HG02943 (cell line): ENCODE measurements at regions not wholly inside any gene's neighbourhood (a gene's known extent, or its start where the extent isn't known, plus 50 kb on each side); places are given as distances from the start of the nearest gene placed in this dataset.
"Not testable (repeated sequence)": the region's sequence is repeated elsewhere in the genome, so short reads cannot be mapped to it uniquely, and the experiment has no call there.

ENCODE experiments used
- ATAC-seq: cut with Tn5 transposase; IDR thresholded peaks from one replicate; pipeline ENCODE4 v1.9.1; 2021; ENCODE audit warnings: mild to moderate bottlenecking, low read depth, moderate library complexity; ENCODE audit not compliant: unreplicated experiment

- ATAC-seq = no peak
These were observed 66.0 kb downstream of the KBTBD8 start for GRCh38 chr3:67064105-67064504.

GRCh38 chr3:67067251-67067650, 69.1 kb downstream of the KBTBD8 start:
- ATAC-seq = peak; percentile 85

DNA sequence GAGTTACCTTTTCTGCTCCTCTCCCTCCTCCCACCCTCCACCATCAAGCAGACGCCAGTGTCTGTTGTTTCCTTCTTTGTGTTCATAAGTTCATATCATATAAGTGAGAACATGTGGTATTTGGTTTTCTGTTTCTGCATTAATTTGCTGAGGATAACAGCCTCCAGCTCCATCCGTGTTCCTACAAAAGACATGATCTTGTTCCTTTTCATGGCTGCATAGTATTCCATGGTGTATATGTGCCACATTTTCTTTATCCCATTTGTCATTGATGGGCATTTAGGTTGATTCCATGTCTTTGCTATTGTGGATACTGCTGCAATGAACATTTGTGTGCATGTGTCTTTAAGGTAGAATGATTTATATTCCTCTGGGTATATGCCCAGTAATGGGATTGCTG, 74.5 kb downstream of the KBTBD8 start:
- not testable (repeated sequence) for ATAC-seq

DNA sequence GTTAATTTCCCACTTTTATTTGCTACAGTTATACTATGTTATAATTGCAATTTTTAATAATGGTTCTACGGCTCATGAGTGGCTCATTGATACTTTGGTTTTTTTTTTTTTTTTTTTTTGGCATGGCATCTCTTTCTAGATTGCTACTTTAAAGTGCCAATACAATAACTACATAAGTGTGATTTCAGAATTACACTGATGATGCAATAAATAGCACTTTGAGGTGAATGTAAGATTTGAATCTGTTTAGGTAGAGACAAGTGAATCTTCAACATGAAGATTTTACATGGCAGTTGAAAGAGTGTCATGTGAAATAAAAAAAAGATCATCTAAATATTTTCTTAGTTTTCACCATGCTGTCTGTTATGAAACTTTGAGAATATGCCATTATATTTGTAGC, 75.7 kb downstream of the KBTBD8 start:
- no peak for ATAC-seq

- ATAC-seq = no peak
These were observed 77.2 kb downstream of the KBTBD8 start for GRCh38 chr3:67075295-67075694.

GRCh38 chr3:67076607-67077006, 78.5 kb downstream of the KBTBD8 start:
- ATAC-seq = no peak

DNA sequence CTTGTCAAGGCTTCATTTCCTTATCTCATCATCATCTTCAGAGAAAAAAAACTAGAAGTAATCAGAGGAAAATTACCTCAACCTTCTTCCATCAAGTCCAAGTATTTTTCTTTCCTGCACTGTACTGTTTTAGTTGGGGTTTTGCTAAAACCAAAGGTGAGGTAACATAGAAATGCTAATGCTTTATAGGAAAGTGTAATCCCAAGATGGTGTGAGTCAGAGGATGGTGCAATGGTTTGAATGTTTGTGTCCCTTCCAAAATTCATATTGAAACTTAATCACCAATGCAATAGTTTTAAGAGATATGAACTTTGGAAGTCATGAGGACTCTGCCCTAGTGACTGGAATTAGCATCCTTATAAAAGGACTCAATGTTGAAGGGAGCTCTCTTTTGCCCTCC, 79.5 kb downstream of the KBTBD8 start:
- no peak for ATAC-seq

DNA sequence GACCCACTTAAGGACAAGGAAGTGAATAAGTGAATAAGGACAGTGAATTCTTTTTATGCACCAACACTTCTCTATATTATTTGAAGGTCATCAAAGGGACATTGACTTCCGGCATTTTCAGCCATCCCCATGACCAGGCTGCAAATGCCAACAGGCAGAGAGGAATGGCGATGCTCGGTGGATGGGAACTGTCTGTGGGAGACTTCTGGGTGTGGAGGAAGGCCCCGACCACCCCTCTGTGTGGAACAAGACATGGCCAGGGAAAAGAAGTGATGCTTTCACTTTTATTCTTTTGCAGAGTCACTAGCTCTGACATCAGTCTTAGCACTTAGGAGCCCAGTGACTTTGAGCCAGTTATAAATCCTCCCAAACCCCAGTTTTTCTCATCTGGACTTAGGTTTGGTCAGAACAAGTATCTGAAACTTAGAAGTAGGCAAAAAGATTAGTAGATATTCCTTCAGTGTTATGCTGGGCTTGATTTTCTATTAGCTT, 84.5 kb downstream of the KBTBD8 start:
- no peak for ATAC-seq

GRCh38 chr3:67083277-67083676, 85.2 kb downstream of the KBTBD8 start:
- ATAC-seq = peak; percentile 76

DNA sequence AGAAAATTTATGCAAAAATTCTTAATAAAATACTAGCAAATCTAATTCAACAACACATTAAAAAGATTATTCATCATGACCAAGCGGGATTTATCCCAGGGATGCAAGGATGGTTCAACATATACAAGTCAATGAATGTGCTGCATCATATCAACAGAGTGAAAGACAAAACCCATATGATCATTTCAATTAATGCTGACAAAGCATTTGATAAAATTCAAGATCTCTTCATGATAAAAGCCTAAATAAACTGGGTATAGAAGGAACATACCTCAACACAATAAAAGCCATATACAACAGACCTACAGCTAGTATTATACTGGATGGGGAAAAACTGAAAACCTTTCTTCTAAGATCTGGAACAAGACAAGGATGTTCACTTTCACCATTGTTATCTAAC, 89.7 kb downstream of the KBTBD8 start:
- ATAC-seq = no peak

GRCh38 chr3:67090474-67090873, 92.4 kb downstream of the KBTBD8 start:
- no peak for ATAC-seq

DNA sequence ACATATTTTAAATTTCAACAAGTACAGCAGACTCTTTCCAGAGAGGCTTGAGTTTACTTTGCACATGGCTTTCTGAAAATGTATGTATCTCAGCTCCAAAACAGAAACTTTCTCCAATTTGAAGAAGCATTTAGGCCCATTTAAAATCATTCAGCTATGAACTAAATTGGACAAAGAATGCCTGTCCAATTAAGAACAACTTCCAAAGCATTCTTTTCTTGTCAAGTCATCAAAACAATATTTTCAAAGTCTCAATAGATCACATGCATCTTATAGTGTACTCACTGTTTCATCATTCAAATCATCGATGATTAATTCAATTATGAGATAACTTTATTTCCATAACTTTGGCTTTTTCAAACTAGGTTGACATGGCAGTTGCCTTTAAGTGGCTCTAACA, 95.2 kb downstream of the KBTBD8 start:
- ATAC-seq = no peak

DNA sequence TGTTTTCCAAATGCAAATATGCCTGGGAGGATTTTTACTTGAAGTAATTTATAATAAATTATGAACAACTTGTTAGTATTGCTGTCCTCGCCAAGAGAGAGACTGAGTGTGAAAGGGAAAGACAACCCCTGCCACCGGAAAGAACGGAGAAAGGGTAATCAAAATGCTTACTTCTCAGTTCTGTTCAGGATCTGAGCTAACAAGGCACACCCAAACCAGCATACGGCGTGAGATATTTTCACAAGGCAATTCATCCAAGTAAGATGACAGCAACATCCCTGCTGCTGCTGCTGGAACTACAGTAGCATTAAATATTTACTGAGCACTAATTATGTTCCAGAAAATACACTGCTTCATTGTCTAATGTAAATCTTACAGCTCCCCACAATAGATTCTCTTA, 96.1 kb downstream of the KBTBD8 start:
- ATAC-seq = no peak

DNA sequence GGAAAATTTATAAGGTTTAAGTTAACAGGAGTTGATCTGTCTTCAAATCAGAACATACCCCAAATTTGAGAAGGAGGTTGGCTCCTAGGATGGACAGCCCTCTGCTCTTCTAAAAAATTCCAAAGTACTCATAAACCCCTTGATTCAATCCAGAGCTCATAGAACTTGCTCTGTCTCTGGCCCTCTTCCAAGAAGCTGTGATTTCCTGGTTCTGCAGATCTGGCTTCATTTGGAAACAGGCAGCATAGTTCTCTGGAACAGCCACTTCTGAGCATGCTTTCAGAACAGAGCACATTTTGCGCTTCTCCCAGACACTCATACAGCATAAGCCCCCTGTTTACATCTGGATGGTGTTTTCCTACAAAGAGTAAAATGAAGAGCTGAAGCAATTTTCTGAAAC, 96.7 kb downstream of the KBTBD8 start:
- no peak for ATAC-seq

- no peak for ATAC-seq
These were observed 106.3 kb downstream of the KBTBD8 start for GRCh38 chr3:67104388-67104787.

DNA sequence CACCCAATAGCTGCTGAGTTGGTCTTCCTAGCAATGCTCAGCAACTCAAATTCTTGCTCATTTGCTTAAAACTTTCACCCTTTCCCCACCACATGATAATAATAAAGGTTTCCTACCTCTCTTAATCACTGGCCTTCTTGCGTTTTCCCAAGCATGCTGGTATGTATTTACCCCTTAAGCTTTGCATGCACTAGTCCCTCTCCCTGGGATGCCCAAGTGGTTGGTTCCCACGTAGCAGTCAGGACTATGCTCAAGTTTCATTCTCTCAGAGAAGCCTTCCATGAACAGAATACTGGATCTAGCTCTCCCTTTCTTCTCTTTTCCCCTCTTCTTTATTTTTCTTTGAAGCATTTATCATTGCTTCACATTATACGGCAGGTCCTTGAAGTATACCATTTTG, 108.8 kb downstream of the KBTBD8 start:
- ATAC-seq = no peak

GRCh38 chr3:67109651-67110204, 111.6 kb downstream of the KBTBD8 start:
- ATAC-seq = no peak

- peak; percentile 91 for ATAC-seq
These were observed 115.8 kb downstream of the KBTBD8 start for GRCh38 chr3:67113802-67114407.

DNA sequence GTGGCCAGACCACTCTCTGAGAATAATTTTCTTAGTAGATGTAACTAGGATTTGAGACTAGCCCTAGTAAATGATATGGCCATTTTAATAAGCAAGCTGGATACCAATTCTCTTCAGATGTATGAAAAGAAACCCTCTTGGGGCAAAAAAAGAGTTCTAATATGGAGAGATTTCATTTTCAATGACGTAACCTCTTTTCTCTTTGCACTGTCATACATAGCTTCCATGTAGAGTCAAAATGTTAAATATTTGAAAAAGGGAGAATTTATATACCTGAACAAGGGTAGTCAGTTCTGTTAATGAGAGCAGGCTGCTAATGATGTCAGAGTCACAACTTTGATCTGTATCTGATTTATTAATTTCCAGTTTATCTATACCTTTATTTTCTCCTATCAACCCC, 120.0 kb downstream of the KBTBD8 start:
- no peak for ATAC-seq

GRCh38 chr3:67118635-67119034, 120.5 kb downstream of the KBTBD8 start:
- ATAC-seq = no peak

DNA sequence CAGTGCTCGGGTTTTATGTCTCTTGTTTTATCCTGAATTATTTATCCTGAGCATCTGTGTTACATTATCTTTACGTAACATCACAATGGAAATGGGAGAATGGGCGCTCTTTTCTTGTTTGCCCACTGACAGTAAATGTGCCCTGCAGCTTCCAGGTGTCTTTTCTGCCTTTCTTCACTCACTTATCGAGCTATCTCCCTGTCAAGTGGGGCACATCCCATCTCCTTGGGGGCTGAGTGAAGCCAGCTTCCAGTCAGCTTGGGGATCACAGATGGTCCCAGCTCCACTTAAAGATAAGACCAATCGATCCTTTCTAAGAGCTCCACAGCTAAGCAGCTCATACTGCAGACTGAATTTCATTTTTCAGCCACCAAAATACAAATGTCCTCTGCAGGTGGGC, 125.8 kb downstream of the KBTBD8 start:
- ATAC-seq = no peak

DNA sequence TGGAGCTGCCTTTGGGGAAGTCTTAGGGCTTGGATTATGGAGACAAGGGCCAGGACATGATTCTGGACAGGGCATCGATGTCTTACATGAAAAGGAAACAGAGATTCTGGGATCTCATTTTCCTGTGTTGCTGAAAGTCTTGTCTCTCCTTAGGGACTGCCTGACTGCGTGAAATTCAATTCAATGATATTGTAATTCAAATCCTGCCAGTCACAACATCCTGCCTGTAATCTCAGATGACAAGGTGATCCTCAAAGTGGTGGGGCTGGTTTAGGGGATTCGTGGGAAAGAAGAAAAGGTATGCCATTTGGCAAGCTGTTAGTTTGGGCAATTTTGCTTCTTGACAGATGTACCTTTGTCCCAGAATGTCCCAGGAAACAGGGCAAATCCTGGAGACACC, 129.1 kb downstream of the KBTBD8 start:
- ATAC-seq = no peak

- ATAC-seq = no peak
These were observed 144.3 kb downstream of the KBTBD8 start for GRCh38 chr3:67142432-67142831.
